ENCODE measurements at regions not wholly inside any gene's neighbourhood (a gene's known extent, or its start where the extent isn't known, plus 50 kb on each side); places are given as distances from the start of the nearest gene placed in this dataset.
"Not testable (repeated sequence)": the region's sequence is repeated elsewhere in the genome, so short reads cannot be mapped to it uniquely, and the experiment has no call there.

GRCh38 chr13:65499256-65499655 is 1730.9 kb downstream of the PCDH9 start:
- no peak for TF ChIP-seq CTCF (IDR thresholded peaks at IDR 0.05)
- DNase-seq (ENCODE audit: low spot score) (no peak), ATAC-seq (ENCODE audit: insufficient number of reproducible peaks, low FRiP score, low read depth) (no peak)
- H3K4me1 ChIP-seq (ENCODE audit: control insufficient read depth in 1 of 2, low read depth in 2 of 2) = no peaks in the 10 kb centered on the region
- no peak overlapping the region for H3K27ac ChIP-seq
- H3K4me3 ChIP-seq = no peak overlapping the region
- no peaks in the 10 kb centered on the region for H3K9me3 ChIP-seq
- H3K27me3 ChIP-seq (replicated peaks; ENCODE audit: insufficient read depth) = no peaks in the 10 kb centered on the region
- no peaks in the 10 kb centered on the region for H3K36me3 ChIP-seq

GRCh38 chr13:65497265-65497664 is 1732.9 kb downstream of the PCDH9 start:
- DNase-seq (ENCODE audit: low spot score) (no peak), ATAC-seq (ENCODE audit: insufficient number of reproducible peaks, low FRiP score, low read depth) (no peak)

GRCh38 chr13:65490725-65491124 is 1739.4 kb downstream of the PCDH9 start:
- not testable (repeated sequence) for H3K9me3 ChIP-seq; ATAC-seq (ENCODE audit: insufficient number of reproducible peaks, low FRiP score, low read depth); H3K4me3 ChIP-seq; DNase-seq (ENCODE audit: low spot score); H3K27me3 ChIP-seq (replicated peaks; ENCODE audit: insufficient read depth); H3K27ac ChIP-seq; H3K4me1 ChIP-seq (ENCODE audit: control insufficient read depth in 1 of 2, low read depth in 2 of 2); H3K36me3 ChIP-seq

More at GRCh38 chr13:65497265-65497664, 1732.9 kb downstream of the PCDH9 start:
- Histone ChIP-seq H3K4me3 (no peak overlapping the region), H3K36me3 (no peaks in the 10 kb centered on the region), H3K9me3 (no peaks in the 10 kb centered on the region), H3K27me3 (replicated peaks; ENCODE audit: insufficient read depth) (no peaks in the 10 kb centered on the region), H3K4me1 (ENCODE audit: control insufficient read depth in 1 of 2, low read depth in 2 of 2) (no peaks in the 10 kb centered on the region), H3K27ac (no peak overlapping the region)
- TF ChIP-seq CTCF (IDR thresholded peaks at IDR 0.05) = no peak

- TF ChIP-seq CTCF (IDR thresholded peaks at IDR 0.05) = no peak
- Histone ChIP-seq H3K4me1 (ENCODE audit: control insufficient read depth in 1 of 2, low read depth in 2 of 2) (no peaks in the 10 kb centered on the region), H3K4me3 (no peak overlapping the region), H3K9me3 (peaks cover under 1% of the 10 kb centered on the region), H3K36me3 (no peaks in the 10 kb centered on the region), H3K27me3 (replicated peaks; ENCODE audit: insufficient read depth) (no peaks in the 10 kb centered on the region), H3K27ac (no peak overlapping the region)
- no peak for ATAC-seq (ENCODE audit: insufficient number of reproducible peaks, low FRiP score, low read depth)
- DNase-seq (ENCODE audit: low spot score) = no peak
Measured at GRCh38 chr13:65488606-65489005, 1741.5 kb downstream of the PCDH9 start.

- peaks cover 2% of the 10 kb centered on the region for H3K9me3 ChIP-seq
- no peak for ATAC-seq (ENCODE audit: insufficient number of reproducible peaks, low FRiP score, low read depth)
- H3K4me3 ChIP-seq = no peak overlapping the region
- no peaks in the 10 kb centered on the region for H3K27me3 ChIP-seq (replicated peaks; ENCODE audit: insufficient read depth)
- H3K36me3 ChIP-seq = no peaks in the 10 kb centered on the region
- H3K27ac ChIP-seq = no peak overlapping the region
- DNase-seq (ENCODE audit: low spot score) = no peak
- H3K4me1 ChIP-seq (ENCODE audit: control insufficient read depth in 1 of 2, low read depth in 2 of 2) = no peaks in the 10 kb centered on the region
- TF ChIP-seq CTCF (IDR thresholded peaks at IDR 0.05) = no peak
Measured at GRCh38 chr13:65479692-65480091, 1750.4 kb downstream of the PCDH9 start.

- no peaks in the 10 kb centered on the region for H3K4me1 ChIP-seq (ENCODE audit: control insufficient read depth in 1 of 2, low read depth in 2 of 2)
- H3K27ac ChIP-seq = no peak overlapping the region
- no peak for TF ChIP-seq CTCF (IDR thresholded peaks at IDR 0.05)
- no peak overlapping the region for H3K4me3 ChIP-seq
- no peak for ATAC-seq (ENCODE audit: insufficient number of reproducible peaks, low FRiP score, low read depth)
- no peaks in the 10 kb centered on the region for H3K9me3 ChIP-seq
- H3K27me3 ChIP-seq (replicated peaks; ENCODE audit: insufficient read depth) = no peaks in the 10 kb centered on the region
- DNase-seq (ENCODE audit: low spot score) = no peak
- H3K36me3 ChIP-seq = no peaks in the 10 kb centered on the region
Measured at GRCh38 chr13:65473196-65473595, 1756.9 kb downstream of the PCDH9 start.
